Spleen (tissue), 7 donors: ENCODE measurements at regions not wholly inside any gene's neighbourhood (a gene's known extent, or its start where the extent isn't known, plus 50 kb on each side); places are given as distances from the start of the nearest gene placed in this dataset.

Experiments used
- CTCF ChIP-seq, 11 experiments: fragments of 200-600 bp in 7 of 11; fragments of 450-650 bp in 4 of 11; sonication (generic) in 4 of 11; IDR thresholded peaks in 8 of 11; conservative IDR thresholded peaks in 3 of 11; 1 replicate in 7 of 11; 2 replicates in 4 of 11; pipeline versions ENCODE4 v1.4.0 to v1.8.0; 2016 to 2021; ENCODE audit warnings: antibody characterized with exemption in 11 of 11, inconsistent platforms in 4 of 11, mild to moderate bottlenecking in 1 of 11
- POLR2A ChIP-seq, 3 donors: fragments of 450-650 bp; IDR thresholded peaks; one replicate each; pipeline ENCODE4 v1.5.1; 2017; ENCODE audit warnings: antibody characterized with exemption in 3 of 3, mild to moderate bottlenecking in 1 of 3
- donor health status: DM: no; HTN: no; CAD: no; lungs with moderate emphysema.
- donor health status: DM: no; HTN: no; CAD: no.
- donor health status: DM: no; HTN: no; CAD: no.

- TF ChIP-seq CTCF (IDR thresholded peaks at IDR 0.05 in 8 of 11, conservative IDR thresholded peaks at IDR 0.05 in 3 of 11), result no peak
- no peak for TF ChIP-seq POLR2A (IDR thresholded peaks at IDR 0.05)
These were observed 521.2 kb upstream of the GOLIM4 start for GRCh38 chr3:168616915-168617314.
